NCI-H2171 treated with DMSO at 0.1 percent for 48 hours (cell line): ENCODE measurements at regions not wholly inside any gene's neighbourhood (a gene's known extent, or its start where the extent isn't known, plus 50 kb on each side); places are given as distances from the start of the nearest gene placed in this dataset.

Source experiments
- DNase-seq: peaks from one replicate; lab custom pipeline; 2025; lab: John Stamatoyannopoulos, UW

DNA sequence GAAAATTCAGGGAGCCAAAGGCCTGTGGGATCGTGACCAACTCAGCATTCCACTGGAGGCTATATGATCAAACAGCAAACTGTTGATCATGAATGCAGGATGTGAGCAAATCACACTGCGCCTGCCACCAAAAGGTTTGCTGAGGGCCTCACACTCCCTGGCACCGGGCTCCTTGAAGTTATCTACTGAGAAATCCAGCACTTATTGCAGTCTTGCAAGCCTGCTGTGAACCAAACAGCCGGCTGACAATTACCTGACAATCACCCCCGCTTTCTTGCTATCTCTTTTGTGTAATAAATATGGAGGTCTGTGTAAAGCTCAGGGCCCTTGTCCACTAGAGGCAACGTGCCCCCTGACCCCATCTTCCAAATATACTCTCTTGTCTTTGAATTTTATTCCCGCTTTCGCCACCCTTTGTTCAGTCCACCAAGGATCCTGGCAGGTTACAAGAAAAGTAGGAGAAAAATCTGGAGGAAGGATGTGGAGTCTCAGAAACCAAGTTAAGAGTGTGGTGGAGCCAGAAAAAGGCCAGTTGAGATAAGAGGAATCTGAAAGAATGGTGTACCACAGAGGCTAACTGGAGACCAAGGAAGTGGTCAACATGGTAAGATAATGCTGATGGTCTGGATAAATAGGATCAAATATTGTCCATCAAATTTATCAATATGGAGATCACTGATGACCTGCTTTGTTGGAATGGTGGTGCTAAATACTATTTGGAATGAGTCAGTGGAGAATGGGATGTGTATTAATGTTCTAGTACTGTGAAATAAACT, 229.2 kb downstream of the ALX1 start:
- no peak for DNase-seq

GRCh38 chr12:85509857-85510256, 229.8 kb downstream of the ALX1 start:
- DNase-seq: no peak

DNA sequence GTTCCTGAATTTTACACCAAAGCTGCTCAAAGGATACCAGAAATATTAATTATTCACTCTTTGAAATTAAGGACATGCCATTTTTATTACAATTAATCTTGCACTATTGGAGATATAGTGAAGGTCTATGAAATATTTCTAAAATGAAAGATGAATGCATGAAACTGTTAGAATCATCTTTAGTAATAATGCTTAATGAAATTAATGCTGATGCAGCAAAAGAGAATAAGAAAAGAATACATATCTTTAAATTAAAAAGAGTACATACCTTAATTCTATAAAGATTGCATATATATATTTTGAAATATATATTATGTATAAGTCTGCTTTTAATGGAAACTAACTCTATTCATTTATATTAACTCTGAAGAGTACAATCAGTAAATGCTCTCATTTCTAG, 236.0 kb downstream of the ALX1 start:
- no peak for DNase-seq

GRCh38 chr12:85516667-85517325, 236.8 kb downstream of the ALX1 start:
- DNase-seq: no peak

DNA sequence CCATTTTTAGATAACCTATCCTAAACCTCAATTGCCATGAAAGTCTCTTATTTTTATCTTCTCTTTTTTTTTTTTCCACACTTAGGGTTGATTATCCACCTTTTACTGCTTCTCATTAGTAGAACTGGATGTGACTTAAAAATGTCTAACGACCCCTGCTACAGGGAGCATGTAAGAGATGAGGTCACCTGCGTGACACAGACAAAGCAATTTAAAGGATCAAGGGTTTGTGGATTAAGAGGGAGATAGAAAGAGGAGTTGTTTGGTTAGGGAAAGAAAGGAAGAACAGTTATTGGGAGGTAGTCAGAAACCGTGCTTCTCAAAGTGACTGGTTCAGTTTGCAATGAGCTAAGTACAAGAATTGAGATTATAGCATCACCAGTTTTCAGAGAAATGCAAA, 239.1 kb downstream of the ALX1 start:
- no peak for DNase-seq

- DNase-seq: no peak
Observed at GRCh38 chr12:85523197-85523596, 243.2 kb downstream of the ALX1 start.

DNA sequence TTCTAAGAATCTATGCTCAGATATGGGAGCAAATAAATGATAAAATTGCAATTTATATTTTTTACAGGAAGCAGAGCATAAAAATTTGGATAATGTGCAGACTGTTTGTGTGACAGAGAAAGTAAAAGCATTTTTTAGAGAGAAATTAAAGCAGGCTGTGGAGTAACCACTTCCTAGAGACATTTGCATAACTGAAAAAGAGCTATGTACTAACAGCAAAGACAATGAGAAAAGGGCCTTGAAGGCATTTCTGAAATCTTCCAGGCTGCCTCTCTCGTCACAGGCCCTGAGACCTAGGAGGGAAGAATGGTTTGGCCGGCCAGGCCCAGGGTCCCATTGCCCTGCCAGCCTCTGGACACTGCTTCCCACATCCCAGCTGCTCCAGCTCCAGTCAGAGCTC, 247.2 kb downstream of the ALX1 start:
- DNase-seq: no peak

GRCh38 chr12:85529896-85530295, 249.9 kb downstream of the ALX1 start:
- no peak for DNase-seq

- no peak for DNase-seq
Observed at GRCh38 chr12:85530456-85530855, 250.4 kb downstream of the ALX1 start.

GRCh38 chr12:85531341-85531740, 251.3 kb downstream of the ALX1 start:
- DNase-seq: no peak

DNA sequence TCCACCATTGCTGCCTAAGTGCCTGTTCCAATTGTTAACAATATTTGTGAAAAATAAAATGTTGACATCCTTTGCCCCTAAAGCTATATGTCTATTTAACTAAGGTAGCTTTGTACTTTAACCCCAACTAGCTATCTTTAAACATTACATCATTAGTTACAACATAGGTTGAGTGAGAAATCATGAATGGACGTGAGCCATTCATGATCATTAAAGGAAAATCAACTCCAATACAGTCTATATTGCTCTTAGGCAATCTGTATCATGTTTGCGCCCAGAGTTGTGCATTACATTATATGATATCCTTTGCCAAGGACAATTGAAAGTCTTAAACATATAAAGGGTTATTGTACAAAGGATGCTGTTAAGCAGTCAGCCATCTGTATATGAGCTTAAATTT, 269.6 kb downstream of the ALX1 start:
- no peak for DNase-seq

GRCh38 chr12:85550924-85551323, 270.9 kb downstream of the ALX1 start:
- DNase-seq: no peak

- DNase-seq: no peak
Observed at GRCh38 chr12:85552461-85552860, 272.4 kb downstream of the ALX1 start.

- DNase-seq: no peak
Observed at GRCh38 chr12:85557850-85558249, 277.8 kb downstream of the ALX1 start.

- no peak for DNase-seq
Observed at GRCh38 chr12:85558684-85559083, 277.5 kb downstream of the RASSF9 start.

DNA sequence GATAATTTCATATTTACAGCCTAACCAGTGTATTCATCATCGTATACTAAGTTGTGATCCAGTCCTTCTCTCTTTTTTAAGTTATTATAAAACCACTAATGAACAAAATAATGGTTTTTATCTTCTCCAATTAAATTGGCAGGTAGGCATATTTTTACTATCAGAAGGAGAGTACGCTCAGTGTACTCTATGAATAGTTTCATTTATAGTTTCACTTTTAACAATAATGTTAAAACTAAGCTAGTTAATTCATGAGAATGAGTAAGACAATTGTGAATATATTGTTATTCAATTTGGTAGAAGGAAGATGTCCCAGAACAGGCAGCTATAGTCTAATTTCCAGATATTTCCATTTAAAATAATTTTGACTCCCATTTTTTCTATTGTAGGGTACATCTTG, 277.1 kb downstream of the RASSF9 start:
- DNase-seq: no peak

DNA sequence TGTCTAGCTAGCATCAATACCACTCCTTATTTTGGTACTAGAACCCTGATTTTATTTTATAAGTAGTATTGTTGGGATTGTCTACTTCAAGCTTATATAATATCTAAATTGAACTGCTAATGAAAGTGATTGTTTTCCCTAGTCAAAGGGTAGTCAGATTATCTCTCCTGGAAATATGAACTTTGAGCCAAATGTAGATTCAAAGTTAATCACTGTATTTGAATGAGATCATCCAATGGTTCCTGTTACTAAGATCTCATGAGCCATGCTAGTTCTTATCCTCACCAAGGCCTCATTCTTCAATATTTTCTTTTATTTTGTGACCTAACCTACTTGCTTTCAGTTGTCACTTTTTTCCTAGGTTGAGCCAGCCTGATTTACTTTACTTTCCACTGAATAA, 276.7 kb downstream of the RASSF9 start:
- no peak for DNase-seq

DNA sequence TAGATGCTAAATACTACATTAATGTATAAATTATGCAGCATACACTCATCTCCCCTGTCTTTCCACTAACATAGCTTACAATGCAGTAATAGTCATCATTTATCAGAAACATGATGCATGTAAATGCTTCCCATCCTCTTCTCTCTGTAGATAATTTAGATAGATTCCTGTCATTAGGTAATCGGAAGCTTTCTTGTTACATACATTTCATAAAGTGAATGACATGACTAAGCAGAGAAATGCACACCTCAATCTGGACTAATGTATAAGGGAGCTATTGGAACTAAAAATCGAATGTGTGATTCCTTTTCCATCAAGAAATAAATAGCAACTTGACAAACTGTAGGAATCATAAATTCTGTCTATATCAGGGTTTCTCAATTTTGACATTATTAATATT, 273.4 kb downstream of the RASSF9 start:
- no peak for DNase-seq

- DNase-seq: no peak
Observed at GRCh38 chr12:85564786-85565185, 271.4 kb downstream of the RASSF9 start.

- no peak for DNase-seq
Observed at GRCh38 chr12:85568395-85569103, 267.7 kb downstream of the RASSF9 start.

DNA sequence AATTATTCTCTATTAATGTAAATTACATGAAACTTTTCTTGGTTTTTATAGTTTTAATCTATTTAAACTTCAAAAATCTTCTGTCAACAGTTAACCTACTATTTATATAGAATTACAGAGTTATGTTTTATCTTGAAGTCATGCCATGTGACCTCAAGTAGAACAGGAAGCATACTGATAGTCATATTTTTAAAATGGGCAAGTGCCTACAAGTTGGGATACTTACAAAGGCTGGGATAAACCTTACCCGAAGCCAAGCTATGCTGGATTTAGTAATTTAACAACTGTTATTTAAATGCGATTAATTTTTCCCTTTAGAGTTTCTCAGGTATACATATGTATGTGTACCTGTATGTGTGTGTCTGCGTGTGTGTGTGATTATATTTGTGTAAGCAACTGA, 266.9 kb downstream of the RASSF9 start:
- no peak for DNase-seq

DNA sequence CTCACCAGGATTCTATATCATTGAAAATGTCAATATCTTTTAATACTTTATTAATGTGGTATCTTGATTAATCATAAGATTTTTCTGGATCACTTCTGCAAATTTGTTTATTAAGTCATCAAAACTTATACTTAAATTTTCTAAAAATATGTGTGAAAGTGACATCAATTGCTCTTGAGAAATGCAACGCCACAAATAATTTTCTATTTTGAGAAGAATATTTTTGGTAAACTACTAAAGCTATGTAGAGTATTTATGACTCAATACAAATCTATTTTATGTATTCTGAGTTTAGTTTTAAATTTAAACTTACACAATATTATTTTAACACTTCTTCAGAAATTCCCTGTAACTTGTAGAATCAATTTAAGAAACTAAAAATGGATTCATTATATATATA, 263.3 kb downstream of the RASSF9 start:
- DNase-seq: no peak

DNA sequence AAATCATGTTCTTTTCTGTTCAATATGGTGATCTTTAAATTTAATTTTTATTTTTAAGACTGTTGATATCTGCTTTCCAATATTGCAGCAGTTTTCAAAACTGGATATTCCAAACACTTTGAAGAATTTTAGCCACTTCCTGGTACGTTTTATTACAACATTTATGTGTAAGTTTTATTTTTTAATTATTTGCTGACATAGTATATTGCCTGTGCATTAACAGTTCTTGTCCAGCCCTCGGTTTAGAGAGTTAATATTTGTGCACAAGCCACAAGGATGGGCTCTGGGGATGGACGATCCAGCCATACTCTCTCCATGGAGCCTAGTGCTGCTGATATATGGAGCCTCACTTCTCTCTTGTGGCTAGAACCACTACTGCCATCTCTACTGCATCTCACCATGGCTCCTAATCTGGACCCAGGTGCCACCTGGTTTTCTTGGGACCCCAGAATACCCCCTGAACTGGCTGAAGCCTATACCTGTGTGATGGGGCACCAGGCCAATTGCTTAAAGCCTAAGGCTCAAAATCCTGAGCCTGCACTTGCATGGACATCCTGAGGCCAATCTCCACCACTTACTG, 262.5 kb downstream of the RASSF9 start:
- no peak for DNase-seq
